Left lung (tissue), 4 donors: ENCODE measurements at regions not wholly inside any gene's neighbourhood (a gene's known extent, or its start where the extent isn't known, plus 50 kb on each side); places are given as distances from the start of the nearest gene placed in this dataset.

Source experiments
- ATAC-seq: fragments of 200-7000 bp; cut with Tn5 transposase; one replicate; pipeline ENCODE4 v1.9.1; 2020; ENCODE audit warnings: moderate library complexity
- DNase-seq, 4 donors: peaks; one replicate each; pipeline ENCODE4 v3.0.0-alpha.2; 2013 to 2020
- H3K27ac ChIP-seq, 2 donors: fragments of 200-600 bp; sonication (generic) in 1 of 2; one replicate each; pipeline versions ENCODE4 v1.5.0 to v1.8.0; 2020 to 2021
- H3K27me3 ChIP-seq, 2 donors: fragments of 200-600 bp; sonication (generic) in 1 of 2; one replicate each; pipeline versions ENCODE4 v1.5.0 to v1.8.0; 2020 to 2021
- H3K36me3 ChIP-seq, 2 donors: fragments of 200-600 bp; sonication (generic) in 1 of 2; one replicate each; pipeline versions ENCODE4 v1.5.0 to v1.8.0; 2020 to 2021
- H3K4me1 ChIP-seq, 2 donors: fragments of 200-600 bp; one replicate each; pipeline ENCODE4 v1.8.0; 2021
- H3K4me3 ChIP-seq, 2 donors: fragments of 200-600 bp; sonication (generic) in 1 of 2; one replicate each; pipeline versions ENCODE4 v1.5.0 to v1.8.0; 2020 to 2021; ENCODE audit warnings: mild to moderate bottlenecking in 1 of 2
- H3K9me3 ChIP-seq, 2 donors: fragments of 200-600 bp; sonication (generic) in 1 of 2; one replicate each; pipeline versions ENCODE4 v1.5.0 to v1.8.0; 2020 to 2021
- intact Hi-C, 2 donors: fragments of 100-400 bp; cut with DNase I; formaldehyde crosslinking; loops; one replicate each; pipeline versions ENCODE4 v1.11.2 to v1.14.2; 2022
- TF ChIP-seq, protein P1 (sequence below), 2 donors: fragments of 200-600 bp; sonication (generic) in 1 of 2; IDR thresholded peaks; one replicate each; pipeline versions ENCODE4 v1.5.0 to v1.8.0; 2021; ENCODE audit warnings: antibody characterized with exemption in 2 of 2
- donor health status: DM: no; HTN: yes; CAD: no.
- donor health status: DM: no; HTN: no; CAD: no.

DNA sequence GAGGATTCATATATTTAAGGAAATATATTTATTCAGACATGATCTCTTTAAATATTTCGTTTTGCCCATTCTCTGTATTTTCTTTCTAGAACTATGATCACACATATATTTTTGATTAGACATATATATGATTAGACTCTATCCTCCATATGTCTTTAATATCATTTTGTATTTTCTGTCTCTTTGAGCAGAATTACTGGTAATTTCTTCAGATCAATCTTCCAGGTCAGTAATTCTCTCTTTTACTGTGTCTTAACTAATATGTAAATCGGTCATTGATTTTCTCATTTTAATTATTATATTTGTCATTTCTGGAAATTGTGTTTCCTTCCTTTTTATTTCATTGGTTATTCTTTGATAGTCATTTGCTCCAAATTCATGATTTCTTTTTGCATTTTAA, 586.2 kb downstream of the NR2F2 start:
- DNase-seq, result no peak
- no peaks in the 10 kb centered on the region for H3K4me1 ChIP-seq
- H3K27me3 ChIP-seq, result no peaks in the 10 kb centered on the region
- H3K9me3 ChIP-seq, result peaks cover 0 to 41% of the 10 kb centered on the region in 2 donors
- intact Hi-C loops, result no loop called here
- no peak for ATAC-seq
- no peak overlapping the region for H3K4me3 ChIP-seq
- TF ChIP-seq, protein P1, sequence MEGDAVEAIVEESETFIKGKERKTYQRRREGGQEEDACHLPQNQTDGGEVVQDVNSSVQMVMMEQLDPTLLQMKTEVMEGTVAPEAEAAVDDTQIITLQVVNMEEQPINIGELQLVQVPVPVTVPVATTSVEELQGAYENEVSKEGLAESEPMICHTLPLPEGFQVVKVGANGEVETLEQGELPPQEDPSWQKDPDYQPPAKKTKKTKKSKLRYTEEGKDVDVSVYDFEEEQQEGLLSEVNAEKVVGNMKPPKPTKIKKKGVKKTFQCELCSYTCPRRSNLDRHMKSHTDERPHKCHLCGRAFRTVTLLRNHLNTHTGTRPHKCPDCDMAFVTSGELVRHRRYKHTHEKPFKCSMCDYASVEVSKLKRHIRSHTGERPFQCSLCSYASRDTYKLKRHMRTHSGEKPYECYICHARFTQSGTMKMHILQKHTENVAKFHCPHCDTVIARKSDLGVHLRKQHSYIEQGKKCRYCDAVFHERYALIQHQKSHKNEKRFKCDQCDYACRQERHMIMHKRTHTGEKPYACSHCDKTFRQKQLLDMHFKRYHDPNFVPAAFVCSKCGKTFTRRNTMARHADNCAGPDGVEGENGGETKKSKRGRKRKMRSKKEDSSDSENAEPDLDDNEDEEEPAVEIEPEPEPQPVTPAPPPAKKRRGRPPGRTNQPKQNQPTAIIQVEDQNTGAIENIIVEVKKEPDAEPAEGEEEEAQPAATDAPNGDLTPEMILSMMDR (IDR thresholded peaks at IDR 0.05), result no peak
- no peak overlapping the region for H3K27ac ChIP-seq
- no peaks in the 10 kb centered on the region for H3K36me3 ChIP-seq

DNA sequence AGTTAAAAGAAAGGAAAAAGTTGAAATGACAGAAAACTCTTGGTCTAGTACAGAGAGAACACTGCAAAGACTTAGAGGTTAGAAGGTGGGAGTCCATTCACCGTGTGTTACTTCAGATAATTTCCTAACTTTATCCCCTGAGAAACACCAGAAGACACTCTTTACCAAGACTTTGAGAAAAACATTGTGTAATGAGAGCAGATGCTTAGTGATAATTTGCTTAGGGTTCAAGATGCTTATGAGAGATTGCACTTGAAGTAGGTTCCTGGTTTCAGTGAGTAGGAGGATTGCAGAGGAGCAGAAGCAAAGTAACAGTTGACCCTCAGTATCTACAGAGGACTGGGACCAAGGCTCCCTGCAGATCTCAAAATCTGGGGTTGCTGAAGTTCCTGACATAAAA, 594.1 kb downstream of the NR2F2 start:
- Histone ChIP-seq H3K36me3 (no peaks in the 10 kb centered on the region), H3K4me3 (no peak overlapping the region), H3K27ac (no peak overlapping the region), H3K9me3 (no peaks in the 10 kb centered on the region), H3K4me1 (no peaks in the 10 kb centered on the region), H3K27me3 (no peaks in the 10 kb centered on the region)
- DNase-seq, result no peak
- intact Hi-C loops, result no loop called here
- no peak for ATAC-seq
- TF ChIP-seq, protein P1 (IDR thresholded peaks at IDR 0.05), result no peak

DNA sequence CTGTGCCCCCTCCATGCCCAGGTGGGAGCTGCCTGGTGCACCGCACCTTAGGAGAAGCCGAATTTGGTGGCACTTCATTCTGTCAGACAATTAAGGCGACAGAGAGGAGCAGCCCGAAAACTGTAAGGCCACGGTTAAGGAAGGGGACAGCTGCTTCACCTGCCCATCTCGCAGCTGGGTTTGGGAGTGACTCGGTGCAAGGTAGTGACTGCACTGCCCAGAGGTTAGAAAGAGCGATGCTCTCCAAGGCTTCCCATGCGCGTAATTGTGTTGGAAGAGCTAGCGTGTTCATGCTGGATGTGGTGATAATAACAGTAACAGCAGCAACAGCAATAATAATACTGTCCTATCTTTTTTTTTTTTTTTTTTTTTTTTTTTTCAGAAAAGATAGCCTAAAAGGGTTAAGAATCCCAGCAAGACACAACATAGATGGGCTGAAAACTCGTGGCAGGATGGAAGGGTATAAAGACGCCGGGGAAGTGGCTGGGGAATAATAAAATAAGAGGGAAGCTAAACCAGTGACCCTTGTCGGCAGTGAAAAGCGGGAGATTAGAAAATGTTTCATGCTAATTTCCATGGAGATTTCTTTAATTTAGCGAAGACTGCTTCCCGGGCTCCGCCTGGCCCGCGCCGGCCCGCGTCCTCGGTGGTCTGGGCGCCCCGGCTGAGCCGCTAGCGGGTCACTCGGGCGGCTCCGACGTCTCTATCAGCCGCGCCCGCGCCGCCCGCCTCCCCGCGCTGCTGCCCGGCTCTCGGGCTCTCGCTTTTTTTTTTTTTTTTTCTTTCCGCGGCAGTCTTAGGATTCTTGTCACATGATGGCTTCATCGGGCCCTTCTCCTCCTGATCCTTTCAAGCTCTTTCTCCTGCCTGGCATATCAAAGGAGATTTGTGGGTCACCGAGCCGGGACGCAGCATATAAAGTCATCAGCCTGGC, 617.1 kb downstream of the NR2F2 start:
- intact Hi-C loops, result no loop called here
- Histone ChIP-seq H3K4me3 (no peak overlapping the region), H3K27ac (no peak overlapping the region), H3K4me1 (no peaks in the 10 kb centered on the region), H3K27me3 (peaks cover 10 to 25% of the 10 kb centered on the region in 2 donors), H3K36me3 (no peaks in the 10 kb centered on the region), H3K9me3 (no peaks in the 10 kb centered on the region)
- DNase-seq, result peak in 1 of 4 donors; percentile 35
- TF ChIP-seq, protein P1 (IDR thresholded peaks at IDR 0.05), result no peak
- ATAC-seq, result peak; percentile 18

DNA sequence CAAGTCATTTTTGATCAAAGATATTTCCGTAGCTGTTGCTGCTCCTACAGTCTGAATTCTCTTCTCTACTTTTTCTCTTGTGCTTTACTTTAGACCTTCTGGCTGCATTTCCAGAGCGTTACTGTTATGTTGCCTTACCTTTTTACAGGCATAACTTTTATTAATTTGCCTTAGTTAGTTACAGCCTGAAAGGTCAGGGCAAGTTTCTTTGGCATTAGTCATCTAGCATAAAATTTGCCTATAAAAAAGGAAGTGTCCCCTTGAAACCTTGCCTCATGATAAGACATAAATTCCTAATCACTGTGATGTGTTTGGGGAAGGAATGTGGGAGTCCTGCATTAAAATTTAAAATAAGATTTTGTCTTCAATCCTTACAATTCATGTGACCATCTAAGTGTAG, 618.5 kb downstream of the NR2F2 start:
- DNase-seq (no peak), ATAC-seq (no peak)
- Histone ChIP-seq H3K4me3 (no peak overlapping the region), H3K36me3 (no peaks in the 10 kb centered on the region), H3K27me3 (peaks cover 10 to 25% of the 10 kb centered on the region in 2 donors), H3K9me3 (no peaks in the 10 kb centered on the region), H3K4me1 (no peaks in the 10 kb centered on the region), H3K27ac (no peak overlapping the region)
- TF ChIP-seq, protein P1 (IDR thresholded peaks at IDR 0.05), result no peak
- intact Hi-C loops, result no loop called here

DNA sequence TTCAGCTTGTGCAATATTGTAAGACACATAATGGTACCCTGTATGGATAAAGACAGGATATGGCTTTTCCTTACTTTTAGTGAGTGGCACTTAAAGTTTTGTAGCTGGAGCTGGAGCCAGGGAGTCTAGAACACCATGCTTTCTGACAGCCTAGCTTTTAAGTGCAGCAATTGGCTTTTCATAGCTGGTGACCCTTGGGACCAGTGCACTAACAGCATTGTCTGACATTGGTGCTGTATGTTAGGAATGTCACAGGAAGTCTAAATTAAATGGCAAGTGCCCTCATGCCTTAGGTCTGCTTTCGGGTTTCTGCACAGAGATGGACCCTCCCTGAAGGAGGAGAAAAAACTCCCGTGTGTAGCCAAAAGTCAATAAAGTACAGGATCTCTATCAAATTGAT, 628.2 kb downstream of the NR2F2 start:
- H3K36me3 ChIP-seq, result no peaks in the 10 kb centered on the region
- H3K27ac ChIP-seq, result no peak overlapping the region
- no peaks in the 10 kb centered on the region for H3K27me3 ChIP-seq
- ATAC-seq (no peak), DNase-seq (no peak)
- intact Hi-C loops, result no loop called here
- H3K4me1 ChIP-seq, result no peaks in the 10 kb centered on the region
- no peak overlapping the region for H3K4me3 ChIP-seq
- H3K9me3 ChIP-seq, result no peaks in the 10 kb centered on the region
- TF ChIP-seq, protein P1 (IDR thresholded peaks at IDR 0.05), result no peak
